ENCODE measurements at regions not wholly inside any gene's neighbourhood (a gene's known extent, or its start where the extent isn't known, plus 50 kb on each side); places are given as distances from the start of the nearest gene placed in this dataset.
"Not testable (repeated sequence)": the region's sequence is repeated elsewhere in the genome, so short reads cannot be mapped to it uniquely, and the experiment has no call there.

GRCh38 chr13:63737418-63737817 is 2321.8 kb upstream of the PCDH20 start:
- no peak overlapping the region for H3K4me3 ChIP-seq (ENCODE audit: low read length)
- H3K4me1 ChIP-seq (ENCODE audit: control insufficient read depth, low read depth, low read length): no peaks in the 10 kb centered on the region

GRCh38 chr13:63731896-63732295 is 2316.2 kb upstream of the PCDH20 start:
- Histone ChIP-seq H3K4me1 (ENCODE audit: control insufficient read depth, low read depth, low read length) (no peaks in the 10 kb centered on the region), H3K27ac (ENCODE audit: low read length) (no peak overlapping the region), H3K9me3 (ENCODE audit: control insufficient read depth, low read depth, low read length) (no peaks in the 10 kb centered on the region), H3K4me3 (ENCODE audit: low read length) (no peak overlapping the region), H3K27me3 (ENCODE audit: control insufficient read depth, insufficient read depth, low read length) (no peaks in the 10 kb centered on the region), H3K9ac (ENCODE audit: low read length) (no peak overlapping the region), H3K36me3 (ENCODE audit: control insufficient read depth, low read depth, low read length) (no peaks in the 10 kb centered on the region)

More at GRCh38 chr13:63737418-63737817, 2321.8 kb upstream of the PCDH20 start:
- Histone ChIP-seq H3K27ac (ENCODE audit: low read length) (no peak overlapping the region), H3K9ac (ENCODE audit: low read length) (no peak overlapping the region), H3K27me3 (ENCODE audit: control insufficient read depth, insufficient read depth, low read length) (no peaks in the 10 kb centered on the region), H3K36me3 (ENCODE audit: control insufficient read depth, low read depth, low read length) (no peaks in the 10 kb centered on the region), H3K9me3 (ENCODE audit: control insufficient read depth, low read depth, low read length) (no peaks in the 10 kb centered on the region)

- H3K36me3 ChIP-seq (ENCODE audit: control insufficient read depth, low read depth, low read length); H3K4me3 ChIP-seq (ENCODE audit: low read length); H3K4me1 ChIP-seq (ENCODE audit: control insufficient read depth, low read depth, low read length); H3K9me3 ChIP-seq (ENCODE audit: control insufficient read depth, low read depth, low read length); H3K27me3 ChIP-seq (ENCODE audit: control insufficient read depth, insufficient read depth, low read length); H3K9ac ChIP-seq (ENCODE audit: low read length); H3K27ac ChIP-seq (ENCODE audit: low read length): not testable (repeated sequence)
These were observed 2296.5 kb upstream of the PCDH20 start for GRCh38 chr13:63712159-63712558.

- Histone ChIP-seq H3K36me3 (ENCODE audit: control insufficient read depth, low read depth, low read length) (no peaks in the 10 kb centered on the region), H3K9me3 (ENCODE audit: control insufficient read depth, low read depth, low read length) (no peaks in the 10 kb centered on the region), H3K27me3 (ENCODE audit: control insufficient read depth, insufficient read depth, low read length) (no peaks in the 10 kb centered on the region), H3K9ac (ENCODE audit: low read length) (no peak overlapping the region), H3K27ac (ENCODE audit: low read length) (no peak overlapping the region), H3K4me3 (ENCODE audit: low read length) (no peak overlapping the region), H3K4me1 (ENCODE audit: control insufficient read depth, low read depth, low read length) (no peaks in the 10 kb centered on the region)
These were observed 2291.1 kb upstream of the PCDH20 start for GRCh38 chr13:63706751-63707150.

GRCh38 chr13:63704521-63704920 is 2288.9 kb upstream of the PCDH20 start:
- H3K4me1 ChIP-seq (ENCODE audit: control insufficient read depth, low read depth, low read length): no peaks in the 10 kb centered on the region
- no peak overlapping the region for H3K27ac ChIP-seq (ENCODE audit: low read length)
- H3K27me3 ChIP-seq (ENCODE audit: control insufficient read depth, insufficient read depth, low read length): no peaks in the 10 kb centered on the region
- no peaks in the 10 kb centered on the region for H3K36me3 ChIP-seq (ENCODE audit: control insufficient read depth, low read depth, low read length)
- no peaks in the 10 kb centered on the region for H3K9me3 ChIP-seq (ENCODE audit: control insufficient read depth, low read depth, low read length)
- no peak overlapping the region for H3K9ac ChIP-seq (ENCODE audit: low read length)
- no peak overlapping the region for H3K4me3 ChIP-seq (ENCODE audit: low read length)

- Histone ChIP-seq H3K4me1 (ENCODE audit: control insufficient read depth, low read depth, low read length) (no peaks in the 10 kb centered on the region), H3K27ac (ENCODE audit: low read length) (no peak overlapping the region), H3K9ac (ENCODE audit: low read length) (no peak overlapping the region), H3K27me3 (ENCODE audit: control insufficient read depth, insufficient read depth, low read length) (no peaks in the 10 kb centered on the region), H3K36me3 (ENCODE audit: control insufficient read depth, low read depth, low read length) (no peaks in the 10 kb centered on the region), H3K9me3 (ENCODE audit: control insufficient read depth, low read depth, low read length) (no peaks in the 10 kb centered on the region), H3K4me3 (ENCODE audit: low read length) (no peak overlapping the region)
These were observed 2284.7 kb upstream of the PCDH20 start for GRCh38 chr13:63700350-63700749.

- Histone ChIP-seq H3K27ac (ENCODE audit: low read length) (no peak overlapping the region), H3K36me3 (ENCODE audit: control insufficient read depth, low read depth, low read length) (no peaks in the 10 kb centered on the region), H3K4me1 (ENCODE audit: control insufficient read depth, low read depth, low read length) (no peaks in the 10 kb centered on the region), H3K27me3 (ENCODE audit: control insufficient read depth, insufficient read depth, low read length) (no peaks in the 10 kb centered on the region), H3K9ac (ENCODE audit: low read length) (no peak overlapping the region), H3K9me3 (ENCODE audit: control insufficient read depth, low read depth, low read length) (no peaks in the 10 kb centered on the region), H3K4me3 (ENCODE audit: low read length) (no peak overlapping the region)
These were observed 2284.3 kb upstream of the PCDH20 start for GRCh38 chr13:63699948-63700347.

- Histone ChIP-seq H3K9me3 (ENCODE audit: control insufficient read depth, low read depth, low read length) (no peaks in the 10 kb centered on the region), H3K9ac (ENCODE audit: low read length) (no peak overlapping the region), H3K36me3 (ENCODE audit: control insufficient read depth, low read depth, low read length) (no peaks in the 10 kb centered on the region), H3K4me1 (ENCODE audit: control insufficient read depth, low read depth, low read length) (no peaks in the 10 kb centered on the region), H3K27ac (ENCODE audit: low read length) (no peak overlapping the region), H3K4me3 (ENCODE audit: low read length) (no peak overlapping the region), H3K27me3 (ENCODE audit: control insufficient read depth, insufficient read depth, low read length) (no peaks in the 10 kb centered on the region)
These were observed 2280.4 kb upstream of the PCDH20 start for GRCh38 chr13:63696055-63696454.

GRCh38 chr13:63693696-63694095 is 2278.0 kb upstream of the PCDH20 start:
- H3K4me1 ChIP-seq (ENCODE audit: control insufficient read depth, low read depth, low read length): no peaks in the 10 kb centered on the region
- H3K4me3 ChIP-seq (ENCODE audit: low read length): no peak overlapping the region
- H3K9ac ChIP-seq (ENCODE audit: low read length): no peak overlapping the region
- no peaks in the 10 kb centered on the region for H3K27me3 ChIP-seq (ENCODE audit: control insufficient read depth, insufficient read depth, low read length)
- no peaks in the 10 kb centered on the region for H3K36me3 ChIP-seq (ENCODE audit: control insufficient read depth, low read depth, low read length)
- H3K27ac ChIP-seq (ENCODE audit: low read length): no peak overlapping the region
- H3K9me3 ChIP-seq (ENCODE audit: control insufficient read depth, low read depth, low read length): no peaks in the 10 kb centered on the region

GRCh38 chr13:63691474-63691873 is 2275.8 kb upstream of the PCDH20 start:
- Histone ChIP-seq H3K4me1 (ENCODE audit: control insufficient read depth, low read depth, low read length) (no peaks in the 10 kb centered on the region), H3K36me3 (ENCODE audit: control insufficient read depth, low read depth, low read length) (no peaks in the 10 kb centered on the region), H3K27me3 (ENCODE audit: control insufficient read depth, insufficient read depth, low read length) (no peaks in the 10 kb centered on the region), H3K27ac (ENCODE audit: low read length) (no peak overlapping the region), H3K4me3 (ENCODE audit: low read length) (no peak overlapping the region), H3K9me3 (ENCODE audit: control insufficient read depth, low read depth, low read length) (no peaks in the 10 kb centered on the region), H3K9ac (ENCODE audit: low read length) (no peak overlapping the region)

- no peak overlapping the region for H3K4me3 ChIP-seq (ENCODE audit: low read length)
- H3K27ac ChIP-seq (ENCODE audit: low read length): no peak overlapping the region
- H3K4me1 ChIP-seq (ENCODE audit: control insufficient read depth, low read depth, low read length): no peaks in the 10 kb centered on the region
- H3K36me3 ChIP-seq (ENCODE audit: control insufficient read depth, low read depth, low read length): no peaks in the 10 kb centered on the region
- no peaks in the 10 kb centered on the region for H3K27me3 ChIP-seq (ENCODE audit: control insufficient read depth, insufficient read depth, low read length)
- H3K9me3 ChIP-seq (ENCODE audit: control insufficient read depth, low read depth, low read length): no peaks in the 10 kb centered on the region
- no peak overlapping the region for H3K9ac ChIP-seq (ENCODE audit: low read length)
These were observed 2275.0 kb upstream of the PCDH20 start for GRCh38 chr13:63690672-63691071.

GRCh38 chr13:63684822-63685221 is 2269.2 kb upstream of the PCDH20 start:
- H3K9ac ChIP-seq (ENCODE audit: low read length): no peak overlapping the region
- no peak overlapping the region for H3K4me3 ChIP-seq (ENCODE audit: low read length)
- no peak overlapping the region for H3K27ac ChIP-seq (ENCODE audit: low read length)
- peaks cover 16% of the 10 kb centered on the region for H3K4me1 ChIP-seq (ENCODE audit: control insufficient read depth, low read depth, low read length)
- H3K36me3 ChIP-seq (ENCODE audit: control insufficient read depth, low read depth, low read length): no peaks in the 10 kb centered on the region
- H3K9me3 ChIP-seq (ENCODE audit: control insufficient read depth, low read depth, low read length): no peaks in the 10 kb centered on the region
- no peaks in the 10 kb centered on the region for H3K27me3 ChIP-seq (ENCODE audit: control insufficient read depth, insufficient read depth, low read length)
